ENCODE measurements at regions not wholly inside any gene's neighbourhood (a gene's known extent, or its start where the extent isn't known, plus 50 kb on each side); places are given as distances from the start of the nearest gene placed in this dataset.

DNA sequence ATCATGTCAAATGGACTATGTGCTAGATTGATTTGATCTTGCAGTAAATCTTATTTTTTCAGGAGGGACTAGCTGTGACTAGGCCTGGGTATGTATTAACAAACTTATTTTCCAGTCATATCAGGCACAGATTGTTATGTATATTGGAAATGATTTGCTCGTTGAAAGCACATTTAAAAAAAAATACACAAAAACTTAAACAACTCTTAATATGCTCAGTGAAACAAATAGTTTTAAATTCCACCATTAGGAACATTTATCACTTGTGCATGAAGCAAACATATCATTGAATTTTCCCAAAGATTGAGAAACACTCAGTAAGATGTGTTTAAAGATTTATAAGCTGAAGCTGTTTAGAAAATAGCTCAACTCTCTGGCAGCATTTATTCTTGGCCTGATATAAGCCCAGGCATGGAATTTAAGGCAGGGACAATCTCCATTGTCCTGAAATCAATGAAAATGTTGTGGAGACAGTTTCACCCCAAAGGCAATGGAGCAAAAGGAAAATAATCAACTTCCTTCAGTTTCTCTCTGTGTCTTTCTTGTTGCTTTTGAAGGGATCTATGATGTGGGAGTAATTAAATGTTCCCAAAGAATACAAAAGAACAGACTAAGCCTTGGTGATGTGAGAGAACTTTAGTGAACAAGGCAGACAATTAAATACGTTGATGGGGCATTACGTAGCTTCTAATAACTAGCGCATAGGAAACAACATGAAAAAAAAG, 250.3 kb downstream of the GPR37 start:
- DNase-seq (ENCODE audit: insufficient read length, low spot score) (no peak), FAIRE-seq (no peak)

DNA sequence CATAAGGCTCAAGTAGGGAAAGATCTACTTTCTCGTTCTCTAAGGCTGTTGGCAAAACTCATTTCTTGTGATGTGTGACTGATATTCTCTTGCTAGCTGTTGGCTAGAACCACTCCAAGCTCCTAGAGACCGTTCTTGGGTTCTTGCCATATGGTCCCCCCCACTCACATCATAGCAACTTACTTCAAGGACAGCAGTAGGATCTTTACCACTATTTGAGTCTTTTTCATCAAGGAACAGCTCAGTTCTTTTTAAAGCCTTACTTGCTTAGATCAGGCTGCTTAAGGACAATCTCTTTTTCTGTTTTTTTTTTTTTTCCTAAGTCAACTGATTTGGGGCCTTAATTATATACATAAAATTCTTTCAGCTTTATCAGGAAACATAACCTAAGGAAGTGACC, 251.1 kb downstream of the GPR37 start:
- no peak for FAIRE-seq
- no peak for DNase-seq (ENCODE audit: insufficient read length, low spot score)

DNA sequence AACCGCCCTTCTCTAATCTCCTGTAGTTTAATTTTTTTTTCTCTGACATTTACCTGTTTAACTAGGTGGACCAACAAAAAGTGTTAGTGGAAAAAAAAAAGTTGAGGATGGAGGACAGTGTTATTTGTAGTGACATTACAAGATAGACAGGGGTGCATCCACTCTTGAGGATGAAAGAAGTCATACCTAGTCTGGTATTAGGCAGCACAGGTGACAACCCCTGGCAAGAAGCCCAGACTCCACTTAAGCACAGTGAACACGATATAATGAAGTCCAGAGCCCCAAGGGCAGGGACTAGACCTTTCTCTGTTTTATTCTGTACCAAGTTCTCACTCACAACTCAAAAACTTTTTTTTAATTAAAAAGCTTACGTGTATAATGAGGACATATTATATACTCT, 268.4 kb downstream of the GPR37 start:
- no peak for FAIRE-seq
- DNase-seq (ENCODE audit: insufficient read length, low spot score): no peak

DNA sequence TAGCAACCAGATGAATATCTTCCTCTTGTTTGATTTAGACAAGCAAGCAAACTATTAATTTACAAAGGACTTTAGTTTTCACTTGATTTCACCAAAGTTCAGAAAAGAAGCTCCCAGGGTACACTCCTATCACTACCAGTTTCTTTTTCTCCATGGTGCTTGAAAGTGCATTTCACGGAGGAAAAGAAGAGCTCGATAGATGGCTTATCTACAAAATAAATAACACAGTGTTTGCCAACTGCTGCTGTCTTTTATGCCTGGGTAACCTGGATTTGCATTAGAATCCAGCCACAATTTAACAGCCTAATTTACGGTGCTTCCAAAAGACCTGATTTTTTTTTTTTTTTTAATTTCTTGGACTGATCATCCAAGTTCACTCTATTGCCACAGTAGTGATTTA, 275.7 kb downstream of the GPR37 start:
- DNase-seq (ENCODE audit: insufficient read length, low spot score) (no peak), FAIRE-seq (no peak)

DNA sequence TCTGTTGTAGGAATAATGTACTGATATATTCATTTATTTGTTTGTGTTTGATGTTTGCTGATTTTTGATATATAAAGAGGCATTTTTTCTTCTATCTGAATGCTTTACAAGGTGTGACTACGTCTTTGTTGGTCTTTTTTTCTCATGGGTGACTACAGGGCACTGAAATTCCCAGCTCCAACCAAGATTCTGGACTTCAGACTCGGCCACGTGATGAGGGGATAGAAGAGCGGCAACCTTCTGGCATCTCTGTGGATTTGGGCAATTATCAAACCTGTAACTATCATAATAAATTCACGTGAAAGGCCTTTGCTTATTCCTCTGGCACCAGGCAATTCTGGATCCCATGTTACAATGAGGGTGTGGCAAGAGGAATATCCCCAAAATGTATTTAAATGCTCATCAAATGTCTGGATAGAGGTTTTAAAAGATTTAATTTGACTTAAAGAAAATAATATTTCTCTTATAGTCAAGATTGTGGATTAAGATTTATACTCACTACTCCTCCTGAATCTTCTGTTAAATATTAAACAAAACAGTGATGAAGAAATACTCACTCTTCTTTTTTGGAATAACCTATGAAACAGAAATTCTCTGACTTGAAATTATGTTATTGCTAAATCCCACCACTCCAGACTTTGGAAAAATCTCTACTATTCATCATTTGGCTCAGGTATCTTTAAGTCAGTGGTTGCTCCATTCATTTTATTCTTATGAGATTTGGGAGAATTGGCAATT, 276.3 kb downstream of the GPR37 start:
- FAIRE-seq: no peak
- no peak for DNase-seq (ENCODE audit: insufficient read length, low spot score)

DNA sequence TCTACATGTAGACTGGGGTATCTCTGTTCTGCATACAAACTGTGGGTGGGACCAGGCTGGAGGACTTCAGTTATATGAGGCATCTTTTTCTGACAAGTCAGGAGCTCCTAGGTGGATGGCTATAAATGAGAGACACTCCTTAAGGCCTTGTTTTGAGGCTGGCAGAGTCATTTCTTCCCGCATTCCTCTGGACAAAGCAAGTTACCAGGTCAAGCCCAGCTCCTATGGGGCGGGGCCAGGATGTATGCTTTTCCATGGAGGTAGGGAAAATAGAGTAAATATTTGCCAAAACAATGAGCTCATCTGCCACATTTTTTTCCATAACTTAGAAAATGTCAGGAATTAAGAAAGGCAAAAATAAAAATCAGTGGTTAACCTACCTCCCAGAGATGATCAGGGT, 283.4 kb downstream of the GPR37 start:
- FAIRE-seq (no peak), DNase-seq (ENCODE audit: insufficient read length, low spot score) (no peak)

DNA sequence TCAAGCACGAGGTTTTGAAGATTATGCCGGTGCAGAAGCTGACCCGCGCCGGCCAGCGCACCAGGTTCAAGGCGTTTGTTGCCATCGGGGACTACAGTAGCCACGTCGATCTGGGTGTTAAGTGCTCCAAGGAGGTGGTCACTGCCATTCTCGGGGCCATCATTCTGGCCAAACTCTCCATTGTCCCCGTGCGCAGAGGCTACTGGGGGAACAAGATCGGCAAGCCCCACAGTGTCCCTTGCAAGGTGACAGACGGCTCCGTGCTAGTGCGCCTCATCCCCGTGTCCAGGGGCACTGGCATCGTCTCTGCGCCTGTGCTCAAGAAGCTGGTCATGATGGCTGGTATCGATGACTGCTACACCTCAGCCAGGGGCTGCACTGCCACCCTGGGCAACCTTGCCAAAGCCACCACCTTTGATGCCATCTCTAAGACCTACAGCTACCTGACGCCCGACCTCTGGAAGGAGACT, 284.7 kb downstream of the GPR37 start:
- FAIRE-seq (no peak), DNase-seq (ENCODE audit: insufficient read length, low spot score) (no peak)

DNA sequence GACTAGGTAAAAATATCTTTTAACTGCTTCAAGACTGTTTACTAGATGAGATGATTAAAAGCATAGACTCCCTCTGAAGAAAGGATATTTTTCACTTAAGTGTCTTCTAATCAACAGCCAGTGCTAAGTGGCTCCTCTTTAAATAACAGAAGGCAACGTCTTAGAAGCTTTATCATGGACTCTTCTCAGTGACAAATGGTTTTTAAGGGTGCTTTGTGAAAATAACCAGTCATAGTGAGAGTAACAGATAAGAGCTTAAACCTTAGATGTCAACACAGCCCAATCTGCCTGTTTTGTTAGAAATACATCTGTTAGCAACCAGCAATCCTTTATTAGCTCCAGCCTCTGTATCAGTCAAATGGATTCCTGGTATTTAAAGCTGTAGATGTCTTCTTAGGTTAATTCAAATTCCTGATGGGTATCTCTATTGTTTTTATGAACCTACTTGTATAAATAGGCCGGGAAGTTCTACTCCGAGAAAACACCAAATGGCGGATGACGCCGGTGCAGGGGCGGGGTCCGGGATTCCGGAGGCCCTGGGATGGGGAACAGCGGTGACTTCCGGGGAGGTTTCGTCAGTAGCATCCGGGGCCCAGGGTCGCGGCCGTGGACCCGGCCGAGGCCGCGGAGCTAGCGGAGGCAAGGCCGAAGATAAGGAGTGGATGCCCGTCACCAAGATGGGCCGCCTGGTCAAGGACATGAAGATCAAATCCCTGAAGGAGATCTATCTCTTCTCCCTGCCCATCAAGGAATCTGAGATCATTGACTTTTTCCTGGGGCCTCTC, 285.4 kb downstream of the GPR37 start:
- DNase-seq (ENCODE audit: insufficient read length, low spot score) (no peak), FAIRE-seq (no peak)

DNA sequence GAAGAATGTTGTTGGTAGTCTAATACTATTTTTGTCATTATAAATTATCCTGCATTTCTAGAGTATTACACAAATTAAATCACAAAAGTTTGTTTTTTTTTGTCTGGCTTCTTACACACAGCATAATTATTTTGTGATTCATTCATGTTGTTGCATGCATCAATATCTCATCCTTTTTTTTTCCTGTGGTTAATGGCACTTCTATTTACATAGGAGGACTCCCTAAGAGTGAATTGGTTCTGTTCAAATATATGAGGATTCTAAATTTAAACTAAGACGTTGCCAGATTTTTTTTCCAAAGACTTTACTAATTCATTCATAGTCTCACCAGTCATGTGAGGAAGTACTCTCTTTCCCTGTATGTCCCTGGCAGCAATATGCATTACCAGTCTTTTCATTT, 303.3 kb downstream of the GPR37 start:
- DNase-seq (ENCODE audit: insufficient read length, low spot score) (no peak), FAIRE-seq (no peak)

DNA sequence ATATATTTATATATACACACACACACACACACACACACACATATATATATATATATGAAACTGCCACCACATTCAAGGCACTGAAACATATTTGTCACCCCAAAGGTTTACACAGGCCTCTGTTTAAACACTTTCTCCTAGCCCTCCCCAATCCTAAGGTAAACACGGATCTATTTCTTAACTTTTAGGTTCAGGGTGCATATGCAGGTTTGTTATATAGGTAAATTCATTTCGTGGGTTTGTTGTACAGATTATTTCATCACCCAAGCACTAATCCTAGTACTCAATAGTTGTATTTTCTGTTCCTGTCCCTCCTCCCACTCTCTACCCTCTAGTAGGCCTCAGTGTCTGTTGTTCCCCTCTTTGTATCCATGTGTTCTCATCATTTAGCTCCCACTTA, 305.0 kb downstream of the GPR37 start:
- FAIRE-seq: no peak

DNA sequence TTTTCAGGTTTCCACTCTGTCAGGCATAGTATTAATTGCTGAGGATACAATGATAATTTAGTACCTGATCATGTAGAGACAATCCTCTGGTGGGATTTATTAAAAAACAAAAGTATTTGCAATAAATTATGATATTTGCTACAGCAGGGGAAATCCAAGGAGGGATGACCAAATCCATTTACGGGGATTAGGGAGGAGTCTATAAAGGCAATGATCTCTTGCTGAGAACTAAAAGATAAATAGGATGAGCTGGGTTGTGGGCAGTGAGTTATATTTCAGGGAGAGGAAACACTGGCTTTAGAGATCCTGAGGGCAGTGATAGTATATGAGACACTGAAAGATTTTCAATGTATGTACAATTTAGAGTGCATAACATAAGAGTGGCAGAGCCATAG, 305.5 kb downstream of the GPR37 start:
- FAIRE-seq (no peak), DNase-seq (ENCODE audit: insufficient read length, low spot score) (no peak)

More for the DNA sequence above, 305.0 kb downstream of the GPR37 start:
- no peak for DNase-seq (ENCODE audit: insufficient read length, low spot score)

DNA sequence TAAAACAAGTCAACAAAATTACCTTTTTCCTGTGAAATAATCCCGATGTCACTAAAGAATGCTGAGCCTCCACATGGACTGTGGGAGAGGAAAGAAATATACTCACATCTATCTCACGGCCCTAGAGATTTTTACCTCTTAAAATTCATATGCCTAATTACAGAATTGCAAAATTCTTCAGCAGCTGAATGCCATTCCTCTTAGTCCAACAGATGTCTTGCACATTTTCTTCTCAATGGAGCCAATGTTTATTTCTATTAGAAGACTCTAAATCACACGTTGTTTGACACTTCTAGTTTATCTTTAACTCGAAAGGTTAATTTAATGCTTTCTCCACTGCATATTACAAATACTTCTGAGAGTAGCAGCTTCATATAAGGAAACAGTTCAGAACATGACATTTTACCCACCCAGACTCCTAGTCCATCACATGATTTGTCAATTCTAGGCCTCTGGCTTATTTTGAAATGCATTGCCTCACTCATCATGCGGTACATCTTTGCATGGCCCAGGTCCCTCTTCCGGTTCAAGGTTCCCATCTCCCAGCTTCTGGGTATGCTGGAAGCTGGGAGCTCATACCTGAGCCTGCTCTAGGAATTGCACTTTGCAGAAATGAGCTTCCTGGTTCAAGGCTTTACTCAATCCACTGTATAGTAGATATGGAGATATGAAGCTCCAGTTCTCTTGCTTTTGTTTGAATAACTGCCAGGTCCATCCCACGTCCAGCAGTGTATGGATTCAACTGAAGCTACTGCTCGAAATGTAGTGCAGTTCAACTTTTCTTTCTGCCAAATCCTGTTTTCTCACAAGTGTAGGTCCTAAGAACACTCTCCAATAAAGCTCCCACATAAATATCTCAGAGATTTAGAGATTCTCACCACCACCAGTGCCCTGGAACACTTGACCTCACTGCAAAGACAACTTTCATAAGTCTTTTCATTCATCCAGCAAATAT, 306.2 kb downstream of the GPR37 start:
- DNase-seq (ENCODE audit: insufficient read length, low spot score) (peak; percentile 25), FAIRE-seq (no peak)

DNA sequence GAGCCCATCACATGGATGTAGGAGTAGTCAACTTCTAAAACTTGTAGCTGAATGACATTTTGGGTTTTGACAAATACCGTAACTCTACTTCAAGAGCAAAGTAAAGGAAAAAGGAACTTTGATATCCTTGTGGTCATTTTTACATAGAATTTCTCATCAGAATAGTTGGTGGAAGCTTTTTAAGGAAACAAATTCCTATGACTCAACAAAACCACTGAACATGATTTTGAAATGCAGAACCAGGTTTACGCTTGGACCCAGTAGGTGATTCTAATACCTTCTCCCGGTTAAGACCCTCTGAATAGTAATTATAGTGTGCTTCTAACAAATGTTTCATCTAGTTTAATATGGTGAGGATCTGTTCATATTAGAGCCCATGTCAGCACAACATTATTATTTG, 307.8 kb downstream of the GPR37 start:
- DNase-seq (ENCODE audit: insufficient read length, low spot score): no peak
- no peak for FAIRE-seq

DNA sequence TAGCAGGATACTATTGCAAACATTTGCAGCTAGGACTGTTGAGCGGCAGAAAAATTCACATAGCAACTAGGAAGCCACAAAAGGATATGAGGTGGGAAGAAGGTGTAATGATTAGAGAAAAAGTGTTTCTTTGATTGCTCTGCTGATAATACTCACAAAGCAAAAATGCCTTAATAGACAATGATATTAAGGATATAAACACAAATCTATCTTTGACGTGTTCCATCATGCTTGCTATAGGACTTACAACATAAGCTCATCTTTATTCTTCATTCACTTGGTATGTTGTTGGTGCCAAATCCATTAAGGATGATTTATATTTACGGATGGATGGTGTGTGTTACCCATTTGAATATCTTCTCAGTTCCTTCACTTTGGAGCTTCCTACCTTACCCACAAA, 309.3 kb downstream of the GPR37 start:
- no peak for FAIRE-seq
- no peak for DNase-seq (ENCODE audit: insufficient read length, low spot score)

DNA sequence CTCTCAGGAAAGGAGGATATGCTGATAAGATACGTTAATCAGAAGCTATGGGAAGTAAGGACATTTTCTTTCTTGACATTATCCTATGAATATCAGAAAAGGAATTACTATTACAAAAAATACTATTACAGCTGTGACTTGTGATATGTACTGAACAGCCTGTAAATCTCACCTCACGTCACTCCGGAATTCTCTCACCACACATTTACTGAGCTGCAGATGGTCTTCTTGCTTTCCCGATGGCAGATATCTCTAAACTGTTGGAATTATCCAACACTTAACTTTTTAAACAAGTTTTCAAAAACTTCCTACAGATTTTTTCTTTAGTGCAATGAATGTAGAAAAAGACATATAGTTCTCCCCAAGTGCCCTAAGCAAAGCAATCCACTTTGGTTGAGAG, 313.4 kb downstream of the GPR37 start:
- no peak for DNase-seq (ENCODE audit: insufficient read length, low spot score)

DNA sequence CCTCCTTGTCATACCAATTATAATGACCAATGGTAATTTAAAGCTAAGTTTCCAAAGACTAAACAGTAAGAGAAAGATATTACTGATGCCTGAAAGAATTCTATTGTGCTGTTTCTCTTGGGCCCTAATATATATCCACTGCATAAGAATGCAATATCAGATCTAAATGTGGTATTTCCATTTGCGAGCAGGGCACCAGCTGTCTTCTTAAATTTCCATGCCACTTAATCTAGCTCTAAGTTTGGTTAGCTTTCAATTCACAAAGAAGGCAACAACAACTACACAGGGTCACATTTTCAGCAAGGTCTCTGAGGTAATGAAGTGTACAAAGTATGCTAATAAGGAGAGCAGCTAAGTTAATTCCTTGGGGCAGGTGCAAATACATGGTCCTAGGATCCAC, 315.7 kb downstream of the GPR37 start:
- DNase-seq (ENCODE audit: insufficient read length, low spot score) (no peak), FAIRE-seq (no peak)

More for the DNA sequence above, 313.4 kb downstream of the GPR37 start:
- no peak for FAIRE-seq

DNA sequence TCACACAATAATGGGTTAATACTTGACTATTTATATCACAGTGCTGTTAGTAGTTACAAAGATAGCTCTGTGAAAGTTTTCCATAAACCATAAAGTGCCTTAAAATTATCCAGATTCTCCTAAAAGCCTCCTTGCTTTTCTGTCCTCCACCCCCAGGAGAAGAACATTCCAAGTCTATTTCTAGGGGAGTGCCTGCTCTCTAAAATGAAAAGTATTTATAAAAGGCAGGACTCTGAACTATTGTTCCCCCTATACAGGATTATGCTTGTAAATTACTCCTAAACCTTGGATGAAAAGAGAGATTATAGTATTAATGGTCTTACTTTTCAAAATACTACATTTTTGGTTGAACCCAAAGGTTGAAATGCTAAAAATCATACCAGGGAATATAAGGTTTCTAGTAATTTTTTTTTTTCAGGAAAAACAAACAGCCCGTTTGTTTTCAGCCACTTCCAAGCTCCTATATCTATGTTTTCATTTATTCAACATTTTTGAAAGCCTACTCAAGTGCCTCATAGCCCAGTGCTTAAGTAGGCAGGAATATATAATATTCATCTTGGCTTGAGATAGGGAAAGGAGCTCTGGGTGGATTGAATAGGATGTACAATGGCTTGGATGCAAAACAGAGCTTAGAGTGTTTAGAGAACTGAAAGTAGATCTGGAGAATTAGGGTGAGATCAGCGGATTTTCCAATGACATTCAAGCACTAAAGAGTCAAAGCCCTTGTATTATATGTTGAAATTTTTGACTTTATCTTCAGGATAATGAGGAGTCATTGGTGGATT, 320.7 kb downstream of the GPR37 start:
- DNase-seq (ENCODE audit: insufficient read length, low spot score) (no peak), FAIRE-seq (no peak)

DNA sequence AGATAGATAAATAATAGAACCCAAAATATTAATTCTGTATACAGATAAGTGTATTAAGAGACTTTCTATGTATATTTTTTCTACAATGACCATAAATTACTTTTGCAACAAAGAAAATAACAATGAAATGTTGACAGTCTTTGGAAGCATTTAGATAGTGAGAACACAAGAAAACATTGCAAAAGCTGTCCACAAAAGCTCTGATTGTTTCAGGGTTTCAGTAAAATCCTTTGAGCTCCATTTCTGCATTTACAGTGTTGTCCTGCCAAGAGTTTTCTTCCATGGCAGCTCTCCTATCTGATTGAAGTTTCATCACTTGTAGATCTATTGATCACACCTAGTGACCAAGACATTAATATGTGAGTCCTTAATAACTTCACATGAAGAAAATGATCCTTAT, 321.8 kb downstream of the GPR37 start:
- no peak for FAIRE-seq
- DNase-seq (ENCODE audit: insufficient read length, low spot score): no peak

DNA sequence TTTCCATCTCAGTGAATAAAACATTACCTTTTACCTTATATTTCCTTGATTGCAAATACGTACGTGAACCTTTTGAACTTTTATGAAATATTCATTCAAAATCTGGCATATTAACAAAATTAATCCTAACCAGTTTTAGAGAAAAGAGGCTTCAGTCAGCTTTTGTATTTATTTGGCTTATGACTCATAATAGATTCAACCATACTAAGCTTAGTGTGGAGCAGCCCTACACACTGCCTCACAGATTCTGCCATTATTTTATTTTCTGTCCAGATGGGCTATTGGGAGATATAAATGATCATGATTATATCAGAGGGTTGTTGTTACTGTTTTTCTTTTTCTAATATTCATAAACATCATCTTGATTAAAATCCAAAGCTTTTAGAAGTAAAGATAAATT, 325.5 kb downstream of the GPR37 start:
- FAIRE-seq (no peak), DNase-seq (ENCODE audit: insufficient read length, low spot score) (no peak)
